SK-N-SH treated with all-trans-retinoic acid at 6 μM for 48 hours (cell line): ENCODE measurements at regions not wholly inside any gene's neighbourhood (a gene's known extent, or its start where the extent isn't known, plus 50 kb on each side); places are given as distances from the start of the nearest gene placed in this dataset.

Experiments used
- CSDC2 ChIP-seq: fragments of 250-450 bp; sonication (Bioruptor Pico); IDR thresholded peaks from 2 replicates; pipeline ENCODE4 v1.5.0; 2020; ENCODE audit warnings: mild to moderate bottlenecking, moderate library complexity
- GLIS3 ChIP-seq: fragments of 250-450 bp; sonication (Bioruptor Pico); IDR thresholded peaks from 2 replicates; pipeline ENCODE4 v1.5.0; 2020; ENCODE audit warnings: mild to moderate bottlenecking, moderate library complexity
- RARB ChIP-seq: fragments of 250-450 bp; sonication (Bioruptor Pico); IDR thresholded peaks from 2 replicates; pipeline ENCODE4 v1.8.0; 2021; ENCODE audit warnings: mild to moderate bottlenecking, moderate library complexity
- SNAI2 ChIP-seq: fragments of 250-450 bp; sonication (Bioruptor Pico); IDR thresholded peaks from 2 replicates; pipeline ENCODE4 v1.5.0; 2020; ENCODE audit warnings: mild to moderate bottlenecking, moderate library complexity
- ZFP30 ChIP-seq: fragments of 450-650 bp; formaldehyde crosslinking; IDR thresholded peaks from 2 replicates; pipeline ENCODE4 v1.5.0; 2022; ENCODE audit warnings: mild to moderate bottlenecking, moderate library complexity
- TF ChIP-seq, protein P1 (sequence below): fragments of 250-450 bp; sonication (Bioruptor Pico); IDR thresholded peaks from 2 replicates; pipeline ENCODE4 v1.8.0; 2020; ENCODE audit warnings: mild to moderate bottlenecking, moderate library complexity, borderline replicate concordance

DNA sequence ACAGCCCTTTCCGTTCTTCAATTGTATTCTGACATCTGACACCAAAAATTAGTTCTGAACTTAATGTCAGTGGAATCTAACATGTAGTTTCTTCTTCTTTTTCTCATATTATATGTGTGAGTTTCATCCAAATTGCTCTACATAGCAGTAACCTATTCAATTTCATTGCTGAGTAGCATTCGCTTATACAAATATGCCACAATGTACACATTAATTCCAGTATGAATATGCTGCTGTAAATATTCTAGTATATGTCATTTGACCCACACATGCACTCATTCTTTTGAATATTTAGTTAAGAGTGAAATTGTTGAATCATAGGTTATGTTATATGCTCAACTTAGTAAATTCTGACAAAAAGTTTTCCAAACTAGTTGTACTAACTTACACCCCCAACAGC is 550.9 kb downstream of the CHSY3 start:
- TF ChIP-seq CSDC2 (no peak), SNAI2 (CRISPR knock-in tag) (no peak), ZFP30 (no peak), GLIS3 (CRISPR knock-in tag) (no peak), RARB (no peak)
- TF ChIP-seq, protein P1, sequence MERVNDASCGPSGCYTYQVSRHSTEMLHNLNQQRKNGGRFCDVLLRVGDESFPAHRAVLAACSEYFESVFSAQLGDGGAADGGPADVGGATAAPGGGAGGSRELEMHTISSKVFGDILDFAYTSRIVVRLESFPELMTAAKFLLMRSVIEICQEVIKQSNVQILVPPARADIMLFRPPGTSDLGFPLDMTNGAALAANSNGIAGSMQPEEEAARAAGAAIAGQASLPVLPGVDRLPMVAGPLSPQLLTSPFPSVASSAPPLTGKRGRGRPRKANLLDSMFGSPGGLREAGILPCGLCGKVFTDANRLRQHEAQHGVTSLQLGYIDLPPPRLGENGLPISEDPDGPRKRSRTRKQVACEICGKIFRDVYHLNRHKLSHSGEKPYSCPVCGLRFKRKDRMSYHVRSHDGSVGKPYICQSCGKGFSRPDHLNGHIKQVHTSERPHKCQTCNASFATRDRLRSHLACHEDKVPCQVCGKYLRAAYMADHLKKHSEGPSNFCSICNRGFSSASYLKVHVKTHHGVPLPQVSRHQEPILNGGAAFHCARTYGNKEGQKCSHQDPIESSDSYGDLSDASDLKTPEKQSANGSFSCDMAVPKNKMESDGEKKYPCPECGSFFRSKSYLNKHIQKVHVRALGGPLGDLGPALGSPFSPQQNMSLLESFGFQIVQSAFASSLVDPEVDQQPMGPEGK: no peak
